ENCODE measurements at regions not wholly inside any gene's neighbourhood (a gene's known extent, or its start where the extent isn't known, plus 50 kb on each side); places are given as distances from the start of the nearest gene placed in this dataset.

GRCh38 chr14:53549956-53550355 lies 396.8 kb upstream of the DDHD1 start:
- no peak for DNase-seq (ENCODE audit: low read depth)

- DNase-seq (ENCODE audit: low read depth): no peak
Measured at GRCh38 chr14:53547593-53547992, 394.5 kb upstream of the DDHD1 start.

- no peak for DNase-seq (ENCODE audit: low read depth)
Measured at GRCh38 chr14:53545217-53545616, 392.1 kb upstream of the DDHD1 start.

- no peak for DNase-seq (ENCODE audit: low read depth)
Measured at GRCh38 chr14:53542732-53543131, 389.6 kb upstream of the DDHD1 start.

- DNase-seq (ENCODE audit: low read depth): no peak
Measured at GRCh38 chr14:53541411-53541810, 388.3 kb upstream of the DDHD1 start.

GRCh38 chr14:53539489-53540126 lies 386.5 kb upstream of the DDHD1 start:
- peak; percentile 16 for DNase-seq (ENCODE audit: low read depth)

GRCh38 chr14:53538316-53538881 lies 385.3 kb upstream of the DDHD1 start:
- no peak for DNase-seq (ENCODE audit: low read depth)

- no peak for DNase-seq (ENCODE audit: low read depth)
Measured at GRCh38 chr14:53537422-53538315, 384.5 kb upstream of the DDHD1 start.

- DNase-seq (ENCODE audit: low read depth): no peak
Measured at GRCh38 chr14:53536446-53536845, 383.3 kb upstream of the DDHD1 start.

- DNase-seq (ENCODE audit: low read depth): no peak
Measured at GRCh38 chr14:53534841-53535240, 381.7 kb upstream of the DDHD1 start.

- DNase-seq (ENCODE audit: low read depth): no peak
Measured at GRCh38 chr14:53533384-53533970, 380.4 kb upstream of the DDHD1 start.

GRCh38 chr14:53532853-53533252 lies 379.7 kb upstream of the DDHD1 start:
- DNase-seq (ENCODE audit: low read depth): no peak

GRCh38 chr14:53531730-53532129 lies 378.6 kb upstream of the DDHD1 start:
- no peak for DNase-seq (ENCODE audit: low read depth)

- DNase-seq (ENCODE audit: low read depth): no peak
Measured at GRCh38 chr14:53531156-53531555, 378.0 kb upstream of the DDHD1 start.

- no peak for DNase-seq (ENCODE audit: low read depth)
Measured at GRCh38 chr14:53529519-53529918, 376.4 kb upstream of the DDHD1 start.

GRCh38 chr14:53528185-53528671 lies 375.1 kb upstream of the DDHD1 start:
- no peak for DNase-seq (ENCODE audit: low read depth)

GRCh38 chr14:53526200-53526599 lies 373.1 kb upstream of the DDHD1 start:
- DNase-seq (ENCODE audit: low read depth): no peak

- no peak for DNase-seq (ENCODE audit: low read depth)
Measured at GRCh38 chr14:53525608-53526007, 372.5 kb upstream of the DDHD1 start.

- no peak for DNase-seq (ENCODE audit: low read depth)
Measured at GRCh38 chr14:53524391-53524790, 371.3 kb upstream of the DDHD1 start.

- no peak for DNase-seq (ENCODE audit: low read depth)
Measured at GRCh38 chr14:53523226-53523625, 370.1 kb upstream of the DDHD1 start.

GRCh38 chr14:53520078-53520928 lies 367.2 kb upstream of the DDHD1 start:
- no peak for DNase-seq (ENCODE audit: low read depth)

GRCh38 chr14:53519137-53519536 lies 366.0 kb upstream of the DDHD1 start:
- no peak for DNase-seq (ENCODE audit: low read depth)

All from stimulated activated CD8-positive, alpha-beta memory T cell treated with anti-CD3 and anti-CD28 coated beads, Interleukin-7, amount 100 ng/mL, for 24 hours (primary cell).